ENCODE measurements at regions not wholly inside any gene's neighbourhood (a gene's known extent, or its start where the extent isn't known, plus 50 kb on each side); places are given as distances from the start of the nearest gene placed in this dataset.

GRCh38 chr5:137808503-137809135 is 54.5 kb upstream of the HNRNPA0 start:
- CTCF ChIA-PET, result interaction anchor here (0.6 to 1.4 kb wide), 2 partner anchors 149 to 227 kb away, joined by 3 read pairs; no protein-coding TSS in a partner anchor
- POLR2A ChIA-PET, result no interaction called here
- no peak overlapping the region for H3K27ac ChIP-seq (ENCODE audit: extremely low read depth, low read depth, low read length)
- H3K9me3 ChIP-seq (ENCODE audit: control insufficient read depth, insufficient read depth, low read depth, low read length), result no peaks in the 10 kb centered on the region
- H3K4me1 ChIP-seq (ENCODE audit: control insufficient read depth, insufficient read depth, low read length), result peaks cover 4% of the 10 kb centered on the region; the same call in 1 of the 2 replicates
- H3K4me3 ChIP-seq (ENCODE audit: low read depth, low read length), result no peak overlapping the region
- H3K36me3 ChIP-seq (ENCODE audit: control insufficient read depth in 2 of 2, insufficient read depth in 1 of 2, low read length in 2 of 2), result no peaks in the 10 kb centered on the region
- TF ChIP-seq ZNF548 (tag by site-specific recombination; IDR thresholded peaks at IDR 0.05) (no peak), ATF2 (tag by site-specific recombination; IDR thresholded peaks at IDR 0.05; ENCODE audit: low read depth) (no peak), KLF1 (tag by site-specific recombination; IDR thresholded peaks at IDR 0.05) (no peak), GFI1B (tag by site-specific recombination; IDR thresholded peaks at IDR 0.05) (no peak), ZNF549 (tag by site-specific recombination; IDR thresholded peaks at IDR 0.05) (no peak), ZNF155 (tag by site-specific recombination; IDR thresholded peaks at IDR 0.05) (no peak), SCRT2 (tag by site-specific recombination; IDR thresholded peaks at IDR 0.05) (no peak), ZNF791 (tag by site-specific recombination; IDR thresholded peaks at IDR 0.05) (no peak), ZNF274 (IDR thresholded peaks at IDR 0.05; ENCODE audit: low read length) (no peak), ZNF274 (tag by site-specific recombination; IDR thresholded peaks at IDR 0.05; ENCODE audit: borderline replicate concordance) (no peak), ZNF324 (tag by site-specific recombination; IDR thresholded peaks at IDR 0.05) (no peak), ZNF600 (tag by site-specific recombination; IDR thresholded peaks at IDR 0.05) (peak; percentile 56; the same call in 1 of the 2 replicates), MZF1 (tag by site-specific recombination; IDR thresholded peaks at IDR 0.05; ENCODE audit: borderline replicate concordance) (no peak), PRDM1 (tag by site-specific recombination; IDR thresholded peaks at IDR 0.05) (peak; percentile 48; the same call in 1 of the 2 replicates), ZBTB17 (tag by site-specific recombination; IDR thresholded peaks at IDR 0.05) (0 out of 2 replicates have a peak, but pooled peaks have one; percentile 17), ZNF221 (tag by site-specific recombination; IDR thresholded peaks at IDR 0.05; ENCODE audit: borderline replicate concordance) (no peak), TSHZ1 (tag by site-specific recombination; IDR thresholded peaks at IDR 0.05; ENCODE audit: borderline replicate concordance) (no peak), ZNF169 (tag by site-specific recombination; IDR thresholded peaks at IDR 0.05) (no peak), ZNF626 (tag by site-specific recombination; IDR thresholded peaks at IDR 0.05) (no peak), ZNF146 (tag by site-specific recombination; IDR thresholded peaks at IDR 0.05) (no peak), ZNF423 (tag by site-specific recombination; IDR thresholded peaks at IDR 0.05) (no peak), OSR2 (tag by site-specific recombination; IDR thresholded peaks at IDR 0.05) (peak; percentile 22; the same call in 1 of the 2 replicates), PBX3 (CRISPR knock-in tag; IDR thresholded peaks at IDR 0.05) (no peak), ZIC2 (tag by site-specific recombination; IDR thresholded peaks at IDR 0.05) (peak; percentile 89), KLF7 (tag by site-specific recombination; IDR thresholded peaks at IDR 0.05; ENCODE audit: borderline replicate concordance) (no peak), GLI2 (tag by site-specific recombination; IDR thresholded peaks at IDR 0.05; ENCODE audit: borderline replicate concordance, low read depth) (no peak), PRDM10 (tag by site-specific recombination; IDR thresholded peaks at IDR 0.05) (peak; percentile 73), ZNF776 (tag by site-specific recombination; IDR thresholded peaks at IDR 0.05; ENCODE audit: borderline replicate concordance) (no peak), ZNF292 (tag by site-specific recombination; IDR thresholded peaks at IDR 0.05; ENCODE audit: borderline replicate concordance, low read depth) (no peak), WT1 (tag by site-specific recombination; IDR thresholded peaks at IDR 0.05) (no peak)
